GM12878 (cell line): ENCODE measurements at regions not wholly inside any gene's neighbourhood (a gene's known extent, or its start where the extent isn't known, plus 50 kb on each side); places are given as distances from the start of the nearest gene placed in this dataset.

ENCODE experiments used
- ATAC-seq: fragments of 200-7000 bp; cut with Tn5 transposase; 3 replicates; pipeline ENCODE4 v1.9.1; 2020; ENCODE audit warnings: mild to moderate bottlenecking, moderate library complexity
- BruUV-seq: library from RNA; stranded (reverse); fragments of 400-500 nt; replicated peaks from 2 replicates; lab custom pipeline; 2021; lab: Mats Ljungman, UMichigan
- CTCF ChIA-PET: fragments of 300-600 bp; sonication (Branson Sonifier 250); formaldehyde crosslinking; extraction: SDS; loops from one replicate; lab custom pipeline; 2021; ENCODE audit warnings: inconsistent platforms; lab: Yijun Ruan, JAX
- POLR2A ChIA-PET: fragments of 350-600 bp; formaldehyde crosslinking; extraction: SDS; loops from one replicate; lab custom pipeline; 2021; ENCODE audit warnings: inconsistent platforms; lab: Charles Lee
- RAD21 ChIA-PET: fragments of 300-600 bp; sonication (Branson Sonifier 250); formaldehyde crosslinking; loops from one replicate; lab custom pipeline; 2023; ENCODE audit warnings: antibody characterized with exemption; ENCODE audit not compliant: unreplicated experiment; lab: Charles Lee
- SMC1A ChIA-PET: fragments of 300-600 bp; sonication (Branson Sonifier 250); formaldehyde crosslinking; loops from one replicate; lab custom pipeline; 2023; ENCODE audit not compliant: unreplicated experiment, uncharacterized antibody; lab: Charles Lee
- DNase-seq: peaks from one replicate; pipeline ENCODE4 v3.0.0-alpha.2; 2011; ENCODE audit warnings: low read depth, low spot score
- FAIRE-seq: peaks from 3 replicates; lab custom pipeline; 2011; peaks lifted over from hg19 to GRCh38; lab: Jason Lieb, UNC
- H2AFZ ChIP-seq: 2 replicates; pipeline ENCODE4 v1.6.0; 2011; ENCODE audit warnings: low read depth, low read length, control low read depth; ENCODE audit not compliant: control insufficient read depth
- H3K27ac ChIP-seq: 2 replicates; pipeline ENCODE4 v1.5.1; 2011; ENCODE audit warnings: control low read depth; ENCODE audit not compliant: control insufficient read depth, insufficient read depth
- H3K27me3 ChIP-seq, 2 experiments: replicated peaks in 1 of 2; 2 replicates each; pipeline versions ENCODE4 v1.6.0 to v1.6.1; 2011; ENCODE audit warnings: low read length in 1 of 2; ENCODE audit not compliant: control insufficient read depth in 2 of 2, insufficient read depth in 2 of 2
- H3K36me3 ChIP-seq, 2 experiments: 2 replicates each; pipeline ENCODE4 v1.5.1; 2011; ENCODE audit warnings: low read length in 1 of 2; ENCODE audit not compliant: control insufficient read depth in 2 of 2, insufficient read depth in 2 of 2
- H3K4me1 ChIP-seq: 2 replicates; pipeline ENCODE4 v1.6.1; 2011; ENCODE audit warnings: mild to moderate bottlenecking, low read length, moderate library complexity, mixed read lengths; ENCODE audit not compliant: control insufficient read depth, insufficient read depth
- H3K4me2 ChIP-seq: 2 replicates; pipeline ENCODE4 v1.6.0; 2011; ENCODE audit warnings: control low read depth; ENCODE audit not compliant: control insufficient read depth, insufficient read depth
- H3K4me3 ChIP-seq: fragments of 200-600 bp; sonication (generic); 2 replicates; pipeline ENCODE4 v1.5.1; 2016
- H3K79me2 ChIP-seq: 2 replicates; pipeline ENCODE4 v1.6.0; 2011; ENCODE audit warnings: low read length; ENCODE audit not compliant: control insufficient read depth, insufficient read depth
- H3K9ac ChIP-seq: 2 replicates; pipeline ENCODE4 v1.8.0; 2011; ENCODE audit warnings: low read length, control low read depth, mixed read lengths; ENCODE audit not compliant: control insufficient read depth, insufficient read depth
- H3K9me3 ChIP-seq: replicated peaks from 3 replicates; pipeline ENCODE4 v1.5.1; 2011; ENCODE audit warnings: mild to moderate bottlenecking, low read length; ENCODE audit not compliant: control insufficient read depth, insufficient read depth
- H4K20me1 ChIP-seq: 2 replicates; pipeline ENCODE4 v1.6.0; 2011; ENCODE audit not compliant: control insufficient read depth, insufficient read depth
- E2F4 ChIP-seq: IDR thresholded peaks from 2 replicates; pipeline ENCODE4 v1.6.1; 2012; ENCODE audit warnings: low read depth, low read length, improper control_type of control experiment
- EED ChIP-seq: sonication (generic); IDR thresholded peaks from 2 replicates; pipeline ENCODE4 v1.6.1; 2016; ENCODE audit warnings: antibody characterized with exemption, low read depth
- EGR1 ChIP-seq, 2 experiments: IDR thresholded peaks; 1 replicate in 1 of 2; 2 replicates in 1 of 2; pipeline ENCODE4 v1.6.1; 2011 to 2012; ENCODE audit warnings: low read depth in 2 of 2, low read length in 2 of 2, borderline replicate concordance in 1 of 2, mild to moderate bottlenecking in 1 of 2, moderate library complexity in 1 of 2
- FOS ChIP-seq: IDR thresholded peaks from 3 replicates; pipeline ENCODE4 v1.6.1; 2011; ENCODE audit warnings: borderline replicate concordance; ENCODE audit not compliant: insufficient read length; ENCODE audit errors: extremely low read depth
- MAX ChIP-seq: IDR thresholded peaks from 2 replicates; pipeline ENCODE4 v1.6.1; 2012; ENCODE audit warnings: low read depth, low read length, improper control_type of control experiment
- POLR2AphosphoS5 ChIP-seq: IDR thresholded peaks from 2 replicates; pipeline ENCODE4 v1.6.1; 2011; ENCODE audit warnings: mild to moderate bottlenecking, low read length, inconsistent platforms
- RAD21 ChIP-seq: IDR thresholded peaks from 2 replicates; pipeline ENCODE4 v1.6.1; 2011; ENCODE audit warnings: mild to moderate bottlenecking, low read depth, low read length, moderate library complexity; ENCODE audit not compliant: insufficient read depth
- RB1 ChIP-seq: fragments of 450-650 bp; formaldehyde crosslinking; IDR thresholded peaks from 2 replicates; pipeline ENCODE4 v1.6.1; 2017; ENCODE audit warnings: mild to moderate bottlenecking, borderline replicate concordance
- SIN3A ChIP-seq: IDR thresholded peaks from 2 replicates; pipeline ENCODE4 v1.6.1; 2012; ENCODE audit warnings: low read depth, low read length, improper control_type of control experiment
- SMARCA5 ChIP-seq: fragments of 450-650 bp; IDR thresholded peaks from 2 replicates; pipeline ENCODE4 v1.6.1; 2017; ENCODE audit warnings: mild to moderate bottlenecking
- ZNF384 ChIP-seq: IDR thresholded peaks from 2 replicates; pipeline ENCODE4 v1.6.1; 2012; ENCODE audit warnings: low read depth, mild to moderate bottlenecking, low read length, improper control_type of control experiment, borderline replicate concordance
- WGBS: methylation state at CpG from one replicate; pipeline ENCODE4 v1.1.6; 2016; ENCODE audit warnings: low lambda C conversion rate; ENCODE audit not compliant: insufficient replicate concordance, insufficient coverage; ENCODE audit errors: missing lambda C conversion rate; 5-methylcytosine and 5-hydroxymethylcytosine counted together
- in situ Hi-C: fragments of 300-500 bp; cut with MboI; formaldehyde crosslinking; loops from 9 replicates; pipeline ENCODE4 v1.14.3; 2018; ENCODE audit warnings: mixed read lengths
- intact Hi-C: fragments of 100-400 bp; cut with micrococcal nuclease; formaldehyde crosslinking; loops from one replicate; pipeline ENCODE4 v1.14.2; 2022; ENCODE audit not compliant: unreplicated experiment
- TF ChIP-seq, protein P1 (sequence below): fragments of 450-650 bp; formaldehyde crosslinking; IDR thresholded peaks from 2 replicates; pipeline ENCODE4 v1.4.0; 2020; ENCODE audit warnings: mild to moderate bottlenecking, moderate library complexity
- TF ChIP-seq, protein P2 (sequence below): fragments of 150-350 bp; IDR thresholded peaks from 2 replicates; pipeline ENCODE4 v1.6.1; 2014; ENCODE audit warnings: mild to moderate bottlenecking, low read depth, low read length

DNA sequence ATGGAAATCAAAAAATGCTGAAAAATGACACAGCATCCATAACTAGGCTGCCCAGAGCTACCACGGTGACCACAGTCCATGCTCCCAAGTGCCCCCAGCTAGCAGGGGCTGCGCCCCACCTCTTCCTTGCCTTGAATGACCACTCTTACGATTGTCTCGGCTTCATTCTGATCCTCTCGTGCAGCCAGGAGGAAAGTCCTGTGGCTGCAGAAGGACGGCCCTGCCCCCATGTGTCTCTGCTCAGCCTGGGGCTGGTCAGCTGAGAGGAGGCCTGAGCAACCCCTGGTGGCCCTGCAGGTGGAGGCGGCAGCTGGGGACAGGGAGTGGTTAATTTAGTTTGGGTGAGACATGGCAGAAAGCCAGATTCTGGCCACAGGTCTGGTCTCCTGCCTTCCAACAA, 54.3 kb downstream of the KCNF1 start (continued):
- TF ChIP-seq, protein P1, sequence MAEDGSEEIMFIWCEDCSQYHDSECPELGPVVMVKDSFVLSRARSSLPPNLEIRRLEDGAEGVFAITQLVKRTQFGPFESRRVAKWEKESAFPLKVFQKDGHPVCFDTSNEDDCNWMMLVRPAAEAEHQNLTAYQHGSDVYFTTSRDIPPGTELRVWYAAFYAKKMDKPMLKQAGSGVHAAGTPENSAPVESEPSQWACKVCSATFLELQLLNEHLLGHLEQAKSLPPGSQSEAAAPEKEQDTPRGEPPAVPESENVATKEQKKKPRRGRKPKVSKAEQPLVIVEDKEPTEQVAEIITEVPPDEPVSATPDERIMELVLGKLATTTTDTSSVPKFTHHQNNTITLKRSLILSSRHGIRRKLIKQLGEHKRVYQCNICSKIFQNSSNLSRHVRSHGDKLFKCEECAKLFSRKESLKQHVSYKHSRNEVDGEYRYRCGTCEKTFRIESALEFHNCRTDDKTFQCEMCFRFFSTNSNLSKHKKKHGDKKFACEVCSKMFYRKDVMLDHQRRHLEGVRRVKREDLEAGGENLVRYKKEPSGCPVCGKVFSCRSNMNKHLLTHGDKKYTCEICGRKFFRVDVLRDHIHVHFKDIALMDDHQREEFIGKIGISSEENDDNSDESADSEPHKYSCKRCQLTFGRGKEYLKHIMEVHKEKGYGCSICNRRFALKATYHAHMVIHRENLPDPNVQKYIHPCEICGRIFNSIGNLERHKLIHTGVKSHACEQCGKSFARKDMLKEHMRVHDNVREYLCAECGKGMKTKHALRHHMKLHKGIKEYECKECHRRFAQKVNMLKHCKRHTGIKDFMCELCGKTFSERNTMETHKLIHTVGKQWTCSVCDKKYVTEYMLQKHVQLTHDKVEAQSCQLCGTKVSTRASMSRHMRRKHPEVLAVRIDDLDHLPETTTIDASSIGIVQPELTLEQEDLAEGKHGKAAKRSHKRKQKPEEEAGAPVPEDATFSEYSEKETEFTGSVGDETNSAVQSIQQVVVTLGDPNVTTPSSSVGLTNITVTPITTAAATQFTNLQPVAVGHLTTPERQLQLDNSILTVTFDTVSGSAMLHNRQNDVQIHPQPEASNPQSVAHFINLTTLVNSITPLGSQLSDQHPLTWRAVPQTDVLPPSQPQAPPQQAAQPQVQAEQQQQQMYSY (CRISPR knock-in tag) = no peak
- TF ChIP-seq E2F4 = no peak
- no peak for TF ChIP-seq EGR1 (IDR thresholded peaks at IDR 0.05; ENCODE audit: borderline replicate concordance in 1 of 2, low read depth in 2 of 2, low read length in 2 of 2)
- TF ChIP-seq, all 136 proteins: peak for 0

DNA sequence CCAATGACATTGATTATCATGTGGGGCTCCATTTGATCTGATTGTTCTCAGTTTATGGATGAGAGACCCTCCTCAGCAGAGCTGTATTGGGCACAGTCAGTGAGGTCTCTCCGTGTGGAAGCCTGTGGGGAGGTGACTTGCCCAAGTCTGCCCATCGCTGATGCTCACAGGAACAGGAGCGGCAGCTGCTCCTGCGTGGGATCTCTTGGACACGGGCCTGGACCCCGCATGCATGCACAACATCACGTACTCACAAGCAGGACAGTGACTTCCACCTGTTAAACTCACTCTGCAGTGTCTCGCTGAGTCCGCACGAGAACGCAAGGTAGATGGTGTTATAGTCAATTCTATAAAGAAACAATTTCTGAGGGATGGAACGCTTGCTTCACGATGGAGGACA, 55.0 kb downstream of the KCNF1 start:
- SMC1A ChIA-PET = no interaction called here
- BruUV-seq = no TSS peak
- no peaks in the 10 kb centered on the region for H3K4me1 ChIP-seq
- ATAC-seq (no peak), FAIRE-seq (no peak), DNase-seq (no peak)
- WGBS = 39% methylated on average over 13 of the region's 13 CpGs
- CTCF ChIA-PET = no interaction called here
- H3K4me2 ChIP-seq = no peak overlapping the region
- H4K20me1 ChIP-seq = no peaks in the 10 kb centered on the region
- H3K79me2 ChIP-seq = no peaks in the 10 kb centered on the region
- H3K27me3 ChIP-seq = peaks cover 0 to 4% of the 10 kb centered on the region in 2 experiments
- H3K9ac ChIP-seq = no peak overlapping the region
- no peaks in the 10 kb centered on the region for H3K9me3 ChIP-seq
- no peaks in the 10 kb centered on the region for H3K36me3 ChIP-seq
- intact Hi-C loops = no loop called here
- no peak overlapping the region for H3K27ac ChIP-seq
- POLR2A ChIA-PET = no interaction called here
- RAD21 ChIA-PET = no interaction called here
- H2AFZ ChIP-seq = no peak overlapping the region
- in situ Hi-C loops = no loop called here
- H3K4me3 ChIP-seq = no peak overlapping the region
- TF ChIP-seq FOS (no peak), RB1 (no peak), SMARCA5 (no peak), RAD21 (no peak), SIN3A (no peak), POLR2AphosphoS5 (no peak), EED (no peak), MAX (no peak), ZNF384 (no peak)
- TF ChIP-seq, protein P2, sequence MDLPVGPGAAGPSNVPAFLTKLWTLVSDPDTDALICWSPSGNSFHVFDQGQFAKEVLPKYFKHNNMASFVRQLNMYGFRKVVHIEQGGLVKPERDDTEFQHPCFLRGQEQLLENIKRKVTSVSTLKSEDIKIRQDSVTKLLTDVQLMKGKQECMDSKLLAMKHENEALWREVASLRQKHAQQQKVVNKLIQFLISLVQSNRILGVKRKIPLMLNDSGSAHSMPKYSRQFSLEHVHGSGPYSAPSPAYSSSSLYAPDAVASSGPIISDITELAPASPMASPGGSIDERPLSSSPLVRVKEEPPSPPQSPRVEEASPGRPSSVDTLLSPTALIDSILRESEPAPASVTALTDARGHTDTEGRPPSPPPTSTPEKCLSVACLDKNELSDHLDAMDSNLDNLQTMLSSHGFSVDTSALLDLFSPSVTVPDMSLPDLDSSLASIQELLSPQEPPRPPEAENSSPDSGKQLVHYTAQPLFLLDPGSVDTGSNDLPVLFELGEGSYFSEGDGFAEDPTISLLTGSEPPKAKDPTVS = no peak
